Muscle layer of colon (tissue), 2 donors: ENCODE measurements at regions not wholly inside any gene's neighbourhood (a gene's known extent, or its start where the extent isn't known, plus 50 kb on each side); places are given as distances from the start of the nearest gene placed in this dataset.
A peak's percentile ranks its signal among the peaks of the same experiment; 100 is the strongest.

Experiments used
- H3K27ac ChIP-seq: one replicate; pipeline ENCODE4 v1.7.0; 2013; ENCODE audit warnings: low read depth, mild to moderate bottlenecking, low read length, moderate library complexity
- H3K27me3 ChIP-seq, 2 donors: one replicate each; pipeline ENCODE4 v1.7.0; 2013; ENCODE audit warnings: low read length in 2 of 2, mild to moderate bottlenecking in 2 of 2; ENCODE audit not compliant: insufficient read depth in 2 of 2, control insufficient read depth in 1 of 2
- H3K36me3 ChIP-seq: one replicate; pipeline ENCODE4 v1.7.0; 2013; ENCODE audit warnings: mild to moderate bottlenecking, low read length; ENCODE audit not compliant: insufficient read depth
- H3K4me1 ChIP-seq: one replicate; pipeline ENCODE4 v1.7.0; 2013; ENCODE audit warnings: mild to moderate bottlenecking, low read length; ENCODE audit not compliant: insufficient read depth
- H3K4me3 ChIP-seq, 2 donors: one replicate each; pipeline ENCODE4 v1.7.0; 2013; ENCODE audit warnings: low read length in 2 of 2, low read depth in 1 of 2, mild to moderate bottlenecking in 1 of 2, moderate library complexity in 1 of 2
- H3K9ac ChIP-seq: one replicate; pipeline ENCODE4 v1.7.0; 2013; ENCODE audit warnings: low read length
- H3K9me3 ChIP-seq: one replicate; pipeline ENCODE4 v1.7.0; 2013; ENCODE audit warnings: mild to moderate bottlenecking, low read length
- donor health status: abdominal sarcoma.
- donor health status: Adenocarcinoma of cecum.

- H3K27me3 ChIP-seq = no peaks in the 10 kb centered on the region
- H3K27ac ChIP-seq = peak overlapping the region; percentile 38
- peaks cover 17% of the 10 kb centered on the region for H3K4me1 ChIP-seq
- no peaks in the 10 kb centered on the region for H3K36me3 ChIP-seq
- H3K9ac ChIP-seq = no peak overlapping the region
- no peak overlapping the region for H3K4me3 ChIP-seq
- H3K9me3 ChIP-seq = no peaks in the 10 kb centered on the region
These were observed 96.0 kb downstream of the RHOB start for GRCh38 chr2:20542746-20543468.

- no peaks in the 10 kb centered on the region for H3K9me3 ChIP-seq
- H3K36me3 ChIP-seq = no peaks in the 10 kb centered on the region
- H3K27ac ChIP-seq = peak overlapping the region; percentile 38
- H3K9ac ChIP-seq = no peak overlapping the region
- no peak overlapping the region for H3K4me3 ChIP-seq
- H3K4me1 ChIP-seq = peaks cover 17% of the 10 kb centered on the region
- no peaks in the 10 kb centered on the region for H3K27me3 ChIP-seq
These were observed 96.7 kb downstream of the RHOB start for GRCh38 chr2:20543469-20544152.

- H3K9me3 ChIP-seq = no peaks in the 10 kb centered on the region
- no peak overlapping the region for H3K4me3 ChIP-seq
- no peak overlapping the region for H3K9ac ChIP-seq
- H3K27me3 ChIP-seq = no peaks in the 10 kb centered on the region
- H3K36me3 ChIP-seq = no peaks in the 10 kb centered on the region
- H3K27ac ChIP-seq = no peak overlapping the region
- H3K4me1 ChIP-seq = peaks cover 17% of the 10 kb centered on the region
These were observed 97.4 kb downstream of the RHOB start for GRCh38 chr2:20544153-20544747.

- Histone ChIP-seq H3K4me1 (peaks cover 13% of the 10 kb centered on the region), H3K9ac (no peak overlapping the region), H3K9me3 (no peaks in the 10 kb centered on the region), H3K4me3 (no peak overlapping the region), H3K36me3 (no peaks in the 10 kb centered on the region), H3K27ac (no peak overlapping the region), H3K27me3 (no peaks in the 10 kb centered on the region)
These were observed 101.8 kb downstream of the HS1BP3 start for GRCh38 chr2:20549144-20549543.

- no peaks in the 10 kb centered on the region for H3K9me3 ChIP-seq
- no peaks in the 10 kb centered on the region for H3K36me3 ChIP-seq
- H3K4me1 ChIP-seq = peaks cover 13% of the 10 kb centered on the region
- no peak overlapping the region for H3K27ac ChIP-seq
- H3K9ac ChIP-seq = no peak overlapping the region
- H3K4me3 ChIP-seq = no peak overlapping the region
- no peaks in the 10 kb centered on the region for H3K27me3 ChIP-seq
These were observed 101.1 kb downstream of the HS1BP3 start for GRCh38 chr2:20549691-20550348.

- H3K27me3 ChIP-seq = no peaks in the 10 kb centered on the region
- no peaks in the 10 kb centered on the region for H3K9me3 ChIP-seq
- H3K9ac ChIP-seq = no peak overlapping the region
- peaks cover 13% of the 10 kb centered on the region for H3K4me1 ChIP-seq
- no peaks in the 10 kb centered on the region for H3K36me3 ChIP-seq
- no peak overlapping the region for H3K4me3 ChIP-seq
- H3K27ac ChIP-seq = no peak overlapping the region
These were observed 99.5 kb downstream of the HS1BP3 start for GRCh38 chr2:20551260-20551944.

GRCh38 chr2:20551945-20552328, 99.0 kb downstream of the HS1BP3 start:
- Histone ChIP-seq H3K9me3 (no peaks in the 10 kb centered on the region), H3K27ac (no peak overlapping the region), H3K36me3 (no peaks in the 10 kb centered on the region), H3K27me3 (no peaks in the 10 kb centered on the region), H3K4me3 (no peak overlapping the region), H3K4me1 (peaks cover 13% of the 10 kb centered on the region), H3K9ac (no peak overlapping the region)

GRCh38 chr2:20552847-20553246, 98.1 kb downstream of the HS1BP3 start:
- Histone ChIP-seq H3K4me3 (no peak overlapping the region), H3K27ac (no peak overlapping the region), H3K4me1 (peaks cover 13% of the 10 kb centered on the region), H3K27me3 (no peaks in the 10 kb centered on the region), H3K9me3 (no peaks in the 10 kb centered on the region), H3K9ac (no peak overlapping the region), H3K36me3 (no peaks in the 10 kb centered on the region)

GRCh38 chr2:20553580-20553979, 97.3 kb downstream of the HS1BP3 start:
- H3K4me1 ChIP-seq = peaks cover 13% of the 10 kb centered on the region
- H3K27me3 ChIP-seq = no peaks in the 10 kb centered on the region
- H3K9ac ChIP-seq = no peak overlapping the region
- H3K36me3 ChIP-seq = no peaks in the 10 kb centered on the region
- no peak overlapping the region for H3K4me3 ChIP-seq
- no peaks in the 10 kb centered on the region for H3K9me3 ChIP-seq
- H3K27ac ChIP-seq = no peak overlapping the region

- Histone ChIP-seq H3K27me3 (no peaks in the 10 kb centered on the region), H3K36me3 (no peaks in the 10 kb centered on the region), H3K4me1 (peaks cover 11% of the 10 kb centered on the region), H3K4me3 (no peak overlapping the region), H3K9ac (no peak overlapping the region), H3K27ac (no peak overlapping the region), H3K9me3 (no peaks in the 10 kb centered on the region)
These were observed 94.9 kb downstream of the HS1BP3 start for GRCh38 chr2:20555954-20556353.

- H3K9ac ChIP-seq = no peak overlapping the region
- H3K36me3 ChIP-seq = no peaks in the 10 kb centered on the region
- H3K9me3 ChIP-seq = no peaks in the 10 kb centered on the region
- H3K27me3 ChIP-seq = no peaks in the 10 kb centered on the region
- H3K27ac ChIP-seq = no peak overlapping the region
- peaks cover 3% of the 10 kb centered on the region for H3K4me1 ChIP-seq
- no peak overlapping the region for H3K4me3 ChIP-seq
These were observed 94.1 kb downstream of the HS1BP3 start for GRCh38 chr2:20556756-20557155.
